Thoracic aorta (tissue), 2 donors: ENCODE measurements at regions not wholly inside any gene's neighbourhood (a gene's known extent, or its start where the extent isn't known, plus 50 kb on each side); places are given as distances from the start of the nearest gene placed in this dataset.

Source experiments
- ATAC-seq: fragments of 150-250 bp; one replicate; pipeline ENCODE4 v1.8.0; 2017; ENCODE audit warnings: low read depth; ENCODE audit not compliant: insufficient number of reproducible peaks, low FRiP score
- DNase-seq: peaks from one replicate; pipeline ENCODE4 v3.0.0-alpha.2; 2020; ENCODE audit warnings: low spot score
- H3K27ac ChIP-seq, 2 donors: fragments of 200-600 bp; sonication (generic); 1 replicate in 1 of 2; 2 replicates in 1 of 2; pipeline ENCODE4 v1.5.1; 2016; ENCODE audit warnings: mild to moderate bottlenecking in 2 of 2, moderate library complexity in 2 of 2
- H3K27me3 ChIP-seq: fragments of 200-600 bp; sonication (generic); replicated peaks from 2 replicates; pipeline ENCODE4 v1.6.0; 2016; ENCODE audit warnings: mild to moderate bottlenecking; ENCODE audit not compliant: insufficient read depth
- H3K36me3 ChIP-seq: fragments of 200-600 bp; sonication (generic); one replicate; pipeline ENCODE4 v1.5.1; 2016
- H3K4me1 ChIP-seq, 2 donors: fragments of 200-600 bp; sonication (generic); 1 replicate in 1 of 2; 2 replicates in 1 of 2; pipeline versions ENCODE4 v1.5.1 to v1.6.0; 2016; ENCODE audit warnings: low read depth in 2 of 2, mild to moderate bottlenecking in 1 of 2; ENCODE audit not compliant: control insufficient read depth in 1 of 2
- H3K4me3 ChIP-seq: fragments of 200-600 bp; sonication (generic); 2 replicates; pipeline ENCODE4 v1.5.1; 2016; ENCODE audit warnings: mild to moderate bottlenecking
- H3K9me3 ChIP-seq: fragments of 200-600 bp; sonication (generic); 2 replicates; pipeline ENCODE4 v1.5.1; 2016
- TF ChIP-seq, protein P1 (sequence below): fragments of 200-600 bp; sonication (generic); IDR thresholded peaks from one replicate; pipeline ENCODE4 v1.5.1; 2019; ENCODE audit warnings: antibody characterized with exemption

DNA sequence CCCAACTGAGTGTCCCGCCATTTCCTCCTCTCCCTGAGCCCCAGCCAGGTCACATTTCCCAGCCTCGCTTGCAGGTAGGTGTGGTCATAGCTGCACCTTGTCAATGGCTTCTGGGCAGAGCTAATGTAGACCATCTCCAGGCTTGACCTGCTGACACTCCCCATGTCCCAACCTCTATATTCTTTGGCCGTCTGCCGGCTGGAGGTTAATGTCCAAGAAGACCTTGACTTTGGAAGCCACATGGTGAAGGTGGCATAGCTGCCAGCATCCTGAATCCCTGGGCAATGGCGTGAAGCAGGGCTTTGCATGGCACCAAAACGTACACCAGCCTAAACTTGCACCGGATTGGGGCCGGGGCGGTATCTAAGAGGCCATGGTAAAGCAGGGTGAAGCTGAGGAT is 88.3 kb downstream of the SPP2 start:
- Histone ChIP-seq H3K36me3 (no peaks in the 10 kb centered on the region), H3K27me3 (no peaks in the 10 kb centered on the region), H3K4me3 (no peak overlapping the region), H3K27ac (no peak overlapping the region), H3K9me3 (no peaks in the 10 kb centered on the region), H3K4me1 (no peaks in the 10 kb centered on the region)
- no peak for ATAC-seq
- TF ChIP-seq, protein P1, sequence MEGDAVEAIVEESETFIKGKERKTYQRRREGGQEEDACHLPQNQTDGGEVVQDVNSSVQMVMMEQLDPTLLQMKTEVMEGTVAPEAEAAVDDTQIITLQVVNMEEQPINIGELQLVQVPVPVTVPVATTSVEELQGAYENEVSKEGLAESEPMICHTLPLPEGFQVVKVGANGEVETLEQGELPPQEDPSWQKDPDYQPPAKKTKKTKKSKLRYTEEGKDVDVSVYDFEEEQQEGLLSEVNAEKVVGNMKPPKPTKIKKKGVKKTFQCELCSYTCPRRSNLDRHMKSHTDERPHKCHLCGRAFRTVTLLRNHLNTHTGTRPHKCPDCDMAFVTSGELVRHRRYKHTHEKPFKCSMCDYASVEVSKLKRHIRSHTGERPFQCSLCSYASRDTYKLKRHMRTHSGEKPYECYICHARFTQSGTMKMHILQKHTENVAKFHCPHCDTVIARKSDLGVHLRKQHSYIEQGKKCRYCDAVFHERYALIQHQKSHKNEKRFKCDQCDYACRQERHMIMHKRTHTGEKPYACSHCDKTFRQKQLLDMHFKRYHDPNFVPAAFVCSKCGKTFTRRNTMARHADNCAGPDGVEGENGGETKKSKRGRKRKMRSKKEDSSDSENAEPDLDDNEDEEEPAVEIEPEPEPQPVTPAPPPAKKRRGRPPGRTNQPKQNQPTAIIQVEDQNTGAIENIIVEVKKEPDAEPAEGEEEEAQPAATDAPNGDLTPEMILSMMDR = no peak
- no peak for DNase-seq

DNA sequence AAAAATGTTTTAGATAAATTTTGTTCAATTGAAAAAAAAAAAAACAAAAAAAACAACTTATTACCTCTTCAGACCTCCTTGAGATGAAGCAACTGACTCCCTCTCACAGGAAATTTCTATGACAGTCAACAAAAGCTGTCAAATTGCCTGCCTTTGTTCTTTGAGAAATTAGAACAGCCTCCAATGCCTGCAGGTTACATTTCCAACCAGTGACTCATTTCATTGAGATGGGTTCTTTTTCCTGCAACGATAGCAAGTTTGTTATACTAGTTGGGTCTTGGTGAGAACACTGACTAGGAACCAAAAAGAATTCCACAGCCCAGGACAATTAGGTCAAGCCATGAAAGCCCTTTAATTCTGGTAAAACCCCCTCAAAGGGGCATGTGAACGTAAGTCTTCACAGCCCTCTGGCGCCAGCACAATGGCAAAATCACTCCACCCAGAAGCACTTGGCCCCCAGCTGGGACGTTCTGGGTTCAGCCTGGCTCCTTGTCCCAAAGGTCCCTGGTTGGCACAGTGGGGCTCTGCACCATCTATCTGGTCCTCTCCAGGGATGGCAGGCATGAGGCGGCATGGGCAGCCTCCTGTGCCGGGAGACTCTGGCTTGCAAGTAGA is 87.0 kb downstream of the SPP2 start:
- TF ChIP-seq, protein P1 = no peak
- no peak for DNase-seq

DNA sequence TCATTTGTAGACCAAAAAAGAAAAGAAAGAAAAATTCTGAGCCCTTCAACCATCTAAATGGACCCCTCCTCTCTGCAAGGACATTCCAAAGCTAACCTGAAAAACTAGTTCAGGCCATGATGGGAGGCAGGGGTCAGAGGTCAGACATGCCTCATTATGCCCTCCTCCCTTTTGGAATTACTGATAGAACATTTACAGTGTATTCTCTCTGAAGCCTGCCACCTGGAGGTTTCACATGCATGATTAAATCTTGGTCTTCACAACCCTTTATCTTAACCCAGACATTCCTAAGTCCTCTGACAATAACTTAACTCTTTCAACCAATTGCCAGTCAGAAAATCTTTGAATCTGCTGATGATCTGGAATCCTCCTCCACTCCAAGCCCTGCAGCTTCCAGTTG is 86.0 kb downstream of the SPP2 start:
- Histone ChIP-seq H3K36me3 (no peaks in the 10 kb centered on the region), H3K4me1 (no peaks in the 10 kb centered on the region), H3K4me3 (no peak overlapping the region), H3K27ac (no peak overlapping the region), H3K27me3 (no peaks in the 10 kb centered on the region), H3K9me3 (no peaks in the 10 kb centered on the region)
- ATAC-seq (no peak), DNase-seq (no peak)
- TF ChIP-seq, protein P1 = no peak

More for the DNA sequence above, 87.0 kb downstream of the SPP2 start:
- no peaks in the 10 kb centered on the region for H3K4me1 ChIP-seq
- no peak for ATAC-seq
- H3K9me3 ChIP-seq = no peaks in the 10 kb centered on the region
- H3K36me3 ChIP-seq = no peaks in the 10 kb centered on the region
- no peak overlapping the region for H3K27ac ChIP-seq
- no peak overlapping the region for H3K4me3 ChIP-seq
- H3K27me3 ChIP-seq = no peaks in the 10 kb centered on the region

DNA sequence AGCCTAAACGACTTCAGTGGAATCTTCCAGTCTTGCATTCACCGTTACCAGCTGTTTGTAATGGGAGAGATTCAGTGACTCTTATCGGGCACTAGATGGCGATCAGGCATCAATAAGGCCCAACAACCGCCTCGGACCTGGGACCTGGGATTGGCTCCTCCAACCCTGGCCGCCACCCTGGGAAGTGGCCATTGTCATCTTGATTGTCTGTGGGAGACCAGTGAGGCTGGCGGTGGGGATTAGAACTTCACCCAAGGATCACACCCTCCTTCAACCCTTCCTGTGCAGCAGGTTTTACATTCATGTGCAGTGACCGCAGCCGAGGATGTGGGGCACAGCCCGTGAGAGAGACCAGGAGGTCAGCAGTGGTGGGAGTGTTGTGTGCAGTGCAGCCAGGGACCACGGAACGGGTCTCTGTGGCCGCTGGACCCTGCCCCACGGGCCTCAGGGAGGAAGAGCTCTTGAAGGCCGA is 85.3 kb downstream of the SPP2 start:
- no peak overlapping the region for H3K27ac ChIP-seq

DNA sequence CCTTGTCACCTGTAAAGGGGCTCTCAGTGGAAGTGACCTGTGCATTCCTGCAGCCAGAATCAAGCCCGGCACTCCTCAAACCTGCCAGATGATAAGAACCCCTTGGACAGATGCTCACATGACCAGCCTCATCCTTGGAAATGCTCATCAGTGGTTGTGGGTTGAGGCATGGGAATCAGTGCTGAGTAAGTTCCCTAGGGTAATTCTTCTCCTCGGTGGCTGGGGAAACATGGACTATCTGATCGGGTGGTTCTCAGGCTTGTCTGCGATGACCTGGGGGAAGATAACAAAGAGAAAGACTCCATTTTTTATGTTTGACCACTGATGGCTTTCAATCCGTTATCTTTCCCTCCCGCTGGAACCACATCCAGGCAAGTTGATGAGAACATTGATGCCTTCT is 84.0 kb downstream of the SPP2 start:
- TF ChIP-seq, protein P1 = no peak
- Histone ChIP-seq H3K27ac (no peak overlapping the region), H3K9me3 (no peaks in the 10 kb centered on the region), H3K36me3 (no peaks in the 10 kb centered on the region), H3K4me3 (no peak overlapping the region), H3K4me1 (no peaks in the 10 kb centered on the region), H3K27me3 (no peaks in the 10 kb centered on the region)
- DNase-seq = no peak
- ATAC-seq = no peak

More for the DNA sequence above, 85.3 kb downstream of the SPP2 start:
- Histone ChIP-seq H3K27me3 (no peaks in the 10 kb centered on the region), H3K4me1 (no peaks in the 10 kb centered on the region), H3K36me3 (no peaks in the 10 kb centered on the region), H3K9me3 (no peaks in the 10 kb centered on the region), H3K4me3 (no peak overlapping the region)
- DNase-seq = no peak
- no peak for ATAC-seq
- TF ChIP-seq, protein P1 = no peak
